GM18909 (cell line): ENCODE measurements at regions not wholly inside any gene's neighbourhood (a gene's known extent, or its start where the extent isn't known, plus 50 kb on each side); places are given as distances from the start of the nearest gene placed in this dataset.
"Not testable (repeated sequence)": the region's sequence is repeated elsewhere in the genome, so short reads cannot be mapped to it uniquely, and the experiment has no call there.

Experiments
- ATAC-seq: cut with Tn5 transposase; IDR thresholded peaks from one replicate; pipeline ENCODE4 v1.9.1; 2021; ENCODE audit warnings: mild to moderate bottlenecking; ENCODE audit not compliant: unreplicated experiment, poor library complexity

DNA sequence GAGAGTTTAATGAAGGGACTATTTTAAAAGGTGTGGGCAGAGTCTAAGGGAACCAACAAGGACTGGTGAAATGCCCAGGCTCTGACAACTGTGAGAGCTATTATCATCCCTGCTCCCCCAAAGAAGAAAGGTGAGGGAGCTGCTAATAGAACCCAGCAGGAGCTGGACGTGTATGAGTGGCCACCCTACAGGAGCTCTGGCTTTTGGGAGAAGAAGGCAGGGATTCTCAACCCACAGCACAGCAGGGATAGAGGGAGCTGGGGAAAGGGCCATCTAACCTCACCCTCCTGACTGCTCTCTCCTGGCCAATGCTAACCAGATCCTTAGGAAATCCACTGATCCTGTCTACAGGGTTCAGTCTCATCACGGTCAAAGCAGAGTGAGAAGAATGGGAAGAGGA is 57.1 kb downstream of the GRIN2B start:
- no peak for ATAC-seq

DNA sequence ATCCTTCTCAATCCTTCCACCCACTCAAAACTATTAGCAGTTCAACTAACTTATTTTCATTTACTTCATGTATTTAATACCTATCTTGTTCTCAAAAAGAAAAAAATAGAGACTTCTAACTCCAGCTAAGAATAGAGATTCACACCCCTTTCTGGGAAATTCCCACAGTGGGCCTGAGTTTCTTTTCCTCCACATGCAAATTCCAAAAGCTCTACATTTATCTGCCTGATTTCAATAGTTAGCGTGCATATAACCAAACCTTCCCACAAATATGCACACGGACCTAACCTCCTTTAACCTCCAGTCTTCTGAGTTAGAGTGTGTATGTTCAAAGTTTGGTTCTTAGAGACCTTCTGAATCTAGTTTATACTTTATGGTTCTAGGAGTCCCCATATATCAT is 62.5 kb downstream of the GRIN2B start:
- no peak for ATAC-seq

DNA sequence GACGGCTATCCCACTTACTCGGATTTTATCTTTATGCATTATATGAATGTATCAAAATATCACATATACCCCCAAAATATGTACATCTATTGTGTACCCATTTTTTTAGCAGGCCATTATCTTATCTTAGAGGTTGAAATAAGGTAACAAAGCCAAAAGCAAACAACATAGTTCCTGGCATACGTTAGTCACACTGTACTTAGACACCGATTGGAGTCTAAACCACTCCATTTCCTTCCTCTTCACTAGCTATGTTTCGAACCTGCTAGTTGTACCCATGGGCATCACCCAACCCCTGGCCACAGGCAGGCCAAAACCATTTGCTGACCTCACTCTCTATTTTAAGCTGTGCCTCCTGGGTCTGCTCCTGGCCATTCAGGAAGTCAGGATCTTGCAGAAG is 66.3 kb downstream of the GRIN2B start:
- ATAC-seq, result no peak

DNA sequence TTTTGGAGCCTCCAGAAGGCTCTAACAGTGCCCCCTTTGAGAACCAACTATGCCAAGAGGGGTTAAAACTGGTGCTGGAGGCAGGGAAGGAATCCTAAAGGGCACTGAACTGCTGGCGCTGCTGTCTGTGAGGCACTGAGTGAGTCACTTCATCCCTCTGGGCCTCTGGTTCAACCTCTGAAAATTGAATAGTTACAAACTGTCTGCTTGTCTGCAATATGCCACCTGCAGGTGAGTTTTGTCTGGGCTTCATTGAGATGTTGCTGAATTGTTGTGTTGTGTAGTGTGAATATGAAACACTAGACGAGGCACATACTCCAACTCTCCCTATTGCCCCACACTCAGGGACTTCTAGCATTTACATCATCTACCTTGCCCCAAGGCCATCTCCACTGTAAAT is 68.0 kb downstream of the GRIN2B start:
- ATAC-seq, result no peak

DNA sequence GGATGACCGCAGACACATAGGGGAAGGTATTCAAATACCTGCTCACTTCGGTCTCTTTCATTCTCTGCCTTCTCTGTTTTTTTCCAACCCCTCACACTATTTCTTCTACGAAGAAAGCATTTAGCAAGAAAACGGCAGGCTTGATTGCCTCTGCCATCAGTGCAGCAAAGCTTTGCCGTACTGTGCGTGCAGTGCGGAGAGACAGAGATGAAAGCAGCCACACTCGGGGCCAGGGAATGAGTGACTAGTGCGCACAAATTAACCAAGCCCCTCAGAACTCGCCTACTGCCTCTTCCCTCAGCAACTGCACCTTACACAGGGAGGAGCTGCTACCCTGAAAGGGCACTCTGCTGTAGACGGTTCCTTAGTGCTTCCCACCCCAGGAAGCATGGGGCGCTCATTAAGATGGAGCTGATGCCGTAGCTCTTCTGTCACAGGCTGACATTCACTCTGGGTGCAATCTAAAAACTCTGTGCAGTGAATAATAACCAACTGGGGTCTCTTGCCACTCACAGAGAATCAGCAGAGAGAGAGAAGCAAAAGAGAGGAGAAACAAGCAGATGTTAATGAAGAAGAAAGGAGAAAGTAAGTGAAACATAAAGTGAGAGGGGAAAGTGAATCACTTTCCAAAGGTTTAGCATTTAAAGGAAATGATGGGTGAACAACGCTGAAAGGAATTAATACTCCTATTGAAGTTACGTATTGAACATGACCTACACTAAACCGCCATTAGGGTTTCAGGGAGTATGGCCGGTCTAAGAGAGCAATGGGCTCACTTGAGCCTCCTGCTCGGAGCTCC is 69.4 kb downstream of the GRIN2B start:
- ATAC-seq, result no peak

DNA sequence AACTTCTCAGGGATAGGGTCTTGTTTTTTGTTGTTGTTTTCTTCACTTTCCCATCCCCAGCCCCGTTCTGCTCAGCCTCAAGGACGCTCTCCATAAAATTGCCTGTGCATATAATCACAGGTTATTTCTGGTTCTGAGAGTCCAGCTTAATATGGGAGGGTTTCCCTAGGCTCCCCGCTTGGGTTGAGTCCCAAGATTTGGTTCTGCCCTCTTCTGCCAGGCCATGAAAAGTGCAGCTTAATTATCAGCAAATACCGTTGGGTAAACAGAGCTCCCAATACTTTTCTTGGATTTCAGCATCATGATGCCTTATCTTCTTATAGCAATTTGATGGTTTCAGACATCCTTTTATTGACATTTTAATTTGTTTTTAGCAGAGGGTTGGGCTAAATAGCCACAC is 75.6 kb downstream of the GRIN2B start:
- no peak for ATAC-seq

DNA sequence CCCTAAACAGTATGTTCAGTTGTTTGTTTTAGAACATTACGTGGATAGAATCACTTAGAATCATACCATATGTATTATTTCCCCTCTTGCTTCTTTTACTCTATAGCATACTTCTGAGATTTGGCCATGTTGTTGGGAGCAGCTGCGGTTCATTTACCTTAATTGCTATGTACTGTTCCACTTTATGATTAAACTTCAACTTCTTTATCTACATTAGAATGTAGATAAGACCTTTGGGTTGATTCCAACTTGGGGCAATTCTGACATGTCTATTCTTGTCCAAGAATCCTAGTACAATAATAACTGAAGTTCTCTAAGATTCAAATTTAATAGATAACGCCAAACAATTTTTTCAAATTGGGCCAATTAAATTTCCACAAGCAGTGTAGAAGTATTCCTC is 80.7 kb downstream of the GRIN2B start:
- ATAC-seq, result no peak

DNA sequence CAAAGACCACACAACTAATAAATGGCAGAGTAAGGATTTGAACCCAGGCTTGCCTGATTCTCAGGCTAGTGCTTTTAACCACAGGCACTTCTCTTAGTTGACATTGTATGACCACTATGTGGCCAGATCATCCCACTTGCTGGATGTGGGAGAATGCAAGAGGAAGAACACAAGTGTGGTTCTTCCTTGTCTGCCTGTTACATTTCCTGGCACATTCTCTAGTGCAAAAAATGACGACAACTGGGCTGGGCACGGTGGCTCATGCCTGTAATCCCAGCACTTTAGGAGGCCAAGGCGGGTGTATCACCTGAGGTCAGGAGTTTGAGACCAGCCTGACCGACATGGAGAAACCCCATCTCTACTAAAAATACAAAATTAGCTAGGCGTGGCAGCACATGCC is 83.0 kb downstream of the GRIN2B start:
- not testable (repeated sequence) for ATAC-seq

DNA sequence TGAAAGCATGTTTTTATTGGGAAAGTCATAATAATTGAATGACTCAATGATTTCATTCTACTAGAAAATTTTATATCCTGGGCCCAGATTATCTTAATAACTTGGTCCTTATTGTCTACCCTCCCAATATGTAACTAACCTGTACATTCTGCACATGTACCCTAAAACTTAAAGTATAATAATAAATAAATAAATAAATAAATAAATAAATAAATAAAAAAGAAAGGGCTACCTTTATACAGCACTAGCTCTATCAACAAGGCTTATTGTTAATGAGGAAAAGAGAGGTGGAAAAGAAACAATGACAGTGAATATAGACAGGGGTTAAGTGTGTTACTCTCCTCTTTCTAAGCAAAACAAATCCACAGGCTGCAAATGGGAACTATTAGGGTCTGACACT is 83.6 kb downstream of the GRIN2B start:
- no peak for ATAC-seq

DNA sequence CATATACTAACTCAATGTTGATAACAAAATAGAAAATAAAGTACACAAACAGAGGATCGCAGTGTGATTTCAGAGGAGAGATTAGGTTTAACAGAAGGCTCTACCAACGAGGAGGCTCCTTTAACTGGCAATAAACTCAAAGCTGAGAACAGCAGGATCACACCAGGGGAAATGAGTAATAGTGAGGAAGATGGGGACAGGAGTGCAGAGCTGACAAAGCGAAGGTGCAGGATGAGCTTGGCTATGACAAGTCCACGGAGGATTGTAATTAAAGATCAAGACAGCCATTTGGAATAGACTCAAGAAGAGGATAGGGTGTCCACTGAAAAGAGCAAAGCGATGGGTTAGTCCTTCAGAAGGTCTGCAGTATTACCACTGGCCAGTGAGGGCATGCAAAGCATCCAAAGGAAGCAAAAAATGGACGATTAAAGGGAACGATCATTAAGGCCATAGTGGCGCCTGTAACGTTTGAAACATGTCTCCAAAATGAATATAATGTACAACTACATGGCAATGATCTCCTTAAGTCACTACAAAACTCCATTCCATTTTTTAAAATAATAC is 85.3 kb downstream of the GRIN2B start:
- ATAC-seq, result no peak

DNA sequence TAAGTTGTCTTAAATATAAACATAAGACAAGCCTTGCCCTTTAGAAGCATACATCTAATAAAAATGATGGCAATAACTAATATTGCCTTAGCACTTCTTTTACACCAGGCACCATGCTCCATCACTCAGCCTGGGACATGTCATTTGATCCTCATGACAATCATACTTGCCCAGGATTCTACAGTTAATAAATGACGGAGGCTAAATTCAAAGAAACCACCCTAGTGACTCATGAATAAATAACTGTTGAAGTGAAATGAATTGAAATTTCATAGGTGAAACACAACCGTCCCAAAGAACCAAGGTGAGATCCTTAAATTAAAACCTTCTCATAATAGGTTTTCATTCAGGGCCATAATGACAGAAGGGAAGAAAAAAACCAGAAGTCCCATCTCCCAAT is 89.5 kb downstream of the GRIN2B start:
- no peak for ATAC-seq

DNA sequence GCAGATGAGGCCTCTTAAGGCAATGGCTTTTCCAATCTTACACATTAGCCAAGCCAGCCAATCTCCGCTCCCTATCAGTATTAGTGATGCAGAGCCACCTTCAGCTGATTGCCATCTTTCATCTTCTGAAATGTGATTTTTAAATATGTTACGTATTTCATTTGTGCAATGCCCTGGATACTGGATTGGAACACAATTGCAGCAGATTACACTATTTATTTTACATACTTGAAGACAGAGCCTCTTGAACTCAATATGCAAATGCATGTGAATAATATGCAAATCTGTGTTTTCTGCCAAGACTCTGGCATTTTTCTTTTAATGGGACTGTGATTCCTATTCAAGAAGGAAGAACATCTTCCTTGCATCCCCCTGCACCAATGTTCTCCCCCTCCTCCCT is 90.5 kb downstream of the GRIN2B start:
- no peak for ATAC-seq

DNA sequence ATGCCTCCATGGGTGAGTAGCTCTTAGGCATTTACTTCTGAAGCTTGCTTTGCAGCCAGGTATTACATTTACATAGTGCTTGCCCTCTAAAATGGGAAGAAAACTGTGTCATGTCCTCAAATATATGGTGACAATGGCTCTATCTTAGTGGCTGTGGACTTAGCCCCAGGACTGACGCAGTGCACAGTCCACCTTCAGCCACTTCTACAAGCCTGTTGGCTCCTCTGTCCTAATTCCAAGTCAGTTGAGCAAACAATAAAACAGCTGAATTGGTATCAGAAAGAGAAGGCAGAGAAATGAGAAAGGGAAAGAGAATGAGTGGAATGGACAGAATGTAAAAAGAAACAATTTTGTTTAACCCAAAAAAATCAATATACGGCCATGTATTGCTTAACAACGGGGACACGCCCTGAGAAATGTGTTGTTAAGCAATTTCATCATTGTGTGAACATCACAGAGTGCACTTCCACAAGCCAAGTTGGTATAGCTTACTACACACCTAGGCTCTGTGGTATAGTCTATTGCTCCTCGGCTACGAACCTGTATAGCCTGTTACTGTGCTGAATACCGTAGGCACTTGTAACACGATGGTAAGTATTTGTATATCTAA is 93.5 kb downstream of the GRIN2B start:
- ATAC-seq, result no peak

DNA sequence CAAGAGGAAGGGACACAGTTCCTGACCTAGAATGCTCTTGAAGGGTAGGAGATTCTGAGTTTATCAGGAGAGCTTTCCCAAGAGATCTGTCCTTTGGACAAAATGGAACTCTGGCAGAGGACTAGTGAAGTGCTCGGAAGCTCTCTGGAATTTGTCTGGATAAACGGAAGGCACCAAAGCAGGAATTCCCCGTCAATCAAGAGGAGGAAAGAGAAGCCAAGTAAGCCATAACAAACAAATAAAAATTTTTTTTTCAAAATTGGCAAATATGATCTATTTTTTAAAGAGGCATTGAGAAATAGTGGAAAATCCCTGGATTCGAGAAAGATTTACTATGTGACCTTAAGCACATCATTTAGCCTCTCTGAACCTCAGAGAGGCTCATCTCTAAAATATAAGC is 99.2 kb downstream of the GRIN2B start:
- no peak for ATAC-seq

DNA sequence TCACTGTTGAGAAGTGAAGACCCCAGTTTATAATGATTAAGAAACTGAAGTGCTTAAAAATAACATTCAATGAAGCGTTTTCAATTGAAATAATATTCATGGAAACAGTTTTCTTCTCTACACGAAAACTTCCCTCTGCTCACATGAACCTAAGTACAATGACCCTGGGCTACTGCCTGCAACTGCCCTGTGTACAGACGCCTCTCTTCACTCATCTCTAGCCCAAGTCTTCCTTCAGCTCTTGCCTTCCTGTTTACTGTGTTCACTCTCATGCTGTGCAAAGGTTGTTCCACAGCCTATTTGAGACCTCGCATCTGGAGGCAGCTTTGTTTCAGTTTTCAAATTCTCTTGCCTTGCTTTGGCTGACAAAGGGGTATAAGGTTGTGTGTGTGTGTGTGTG is 100.8 kb downstream of the GRIN2B start:
- no peak for ATAC-seq

DNA sequence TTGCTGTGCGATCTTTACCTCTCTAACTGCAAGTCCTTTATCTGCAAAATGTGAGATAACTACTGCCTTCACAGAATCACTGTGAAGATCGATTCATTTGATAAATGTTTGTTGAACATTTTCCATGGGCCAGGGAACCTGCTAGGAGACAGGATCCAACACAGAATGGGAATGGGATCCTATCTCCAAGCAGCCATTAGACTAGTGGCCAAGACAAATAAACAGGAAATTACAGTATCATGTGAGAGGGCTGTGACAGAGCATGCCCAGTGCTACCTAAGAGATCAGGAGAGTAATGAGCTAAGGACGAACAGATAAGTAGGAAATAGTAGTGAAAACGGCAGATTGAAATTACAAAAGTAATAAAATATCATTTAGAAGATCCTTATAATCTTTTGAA is 105.7 kb downstream of the GRIN2B start:
- ATAC-seq, result no peak

DNA sequence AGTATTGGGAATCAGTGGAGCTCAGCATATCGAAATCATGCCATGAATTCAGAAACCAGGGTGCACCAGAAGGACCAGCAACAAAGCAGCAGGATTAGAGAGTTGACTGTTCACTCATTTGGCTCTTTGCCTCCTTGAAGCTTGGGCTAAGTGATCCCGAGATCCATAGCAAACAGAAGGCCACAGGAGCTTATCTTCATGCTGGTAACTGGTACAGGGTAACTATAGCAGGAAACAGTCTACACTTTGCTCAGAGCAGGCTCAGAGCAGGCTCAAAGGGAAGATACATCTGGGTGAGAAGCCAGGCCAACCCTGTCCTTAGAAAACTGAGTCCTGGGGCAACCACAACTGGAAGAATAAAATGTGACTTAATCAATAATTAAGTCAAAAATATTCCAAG is 111.1 kb downstream of the GRIN2B start:
- ATAC-seq, result no peak

DNA sequence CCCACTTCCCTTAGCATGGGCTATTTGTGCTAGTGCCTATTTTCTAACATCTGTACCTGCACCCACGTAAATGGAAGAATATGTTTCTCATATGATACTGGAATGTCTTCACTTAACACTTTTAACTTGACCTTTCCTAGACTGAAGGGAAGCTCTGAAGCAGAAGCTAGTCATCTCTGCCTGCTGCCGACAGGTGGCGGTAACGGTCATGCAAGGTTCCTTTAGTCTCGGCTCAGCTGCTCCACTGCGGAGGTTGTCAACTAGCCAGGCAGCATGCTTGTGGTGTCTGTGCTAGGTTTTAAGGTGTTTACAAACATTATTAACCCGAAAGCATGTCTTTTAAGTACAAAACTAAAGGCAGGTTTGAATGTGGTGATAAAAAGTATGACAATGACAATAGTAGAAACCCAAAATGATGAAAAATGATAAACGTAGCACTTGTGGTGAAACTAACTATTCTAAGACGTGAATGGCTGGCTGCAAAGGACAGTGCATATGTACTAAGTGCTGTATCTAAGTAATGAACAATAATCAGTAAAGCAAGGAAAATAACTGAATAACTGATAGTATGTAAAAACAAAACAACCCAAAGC is 117.2 kb downstream of the GRIN2B start:
- peak; percentile 89 for ATAC-seq

DNA sequence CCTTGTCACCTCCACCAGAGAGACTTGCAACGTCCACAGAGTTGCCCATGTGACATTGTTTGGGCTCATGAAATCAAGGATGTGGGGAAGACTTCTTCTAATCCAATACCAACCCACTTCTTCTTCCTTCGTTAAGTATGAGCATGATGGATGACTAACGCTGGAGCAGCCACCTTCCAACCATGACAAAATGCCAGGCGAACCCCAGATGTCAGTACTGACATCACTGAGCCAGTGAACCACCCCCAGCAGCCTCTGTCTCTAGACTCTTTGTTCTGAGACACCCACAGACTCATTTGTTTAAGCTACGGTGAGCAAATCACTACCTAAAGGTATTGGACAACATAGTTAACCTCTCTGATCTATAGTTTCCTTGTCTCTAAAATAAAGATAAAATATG is 123.7 kb downstream of the GRIN2B start:
- ATAC-seq, result no peak

DNA sequence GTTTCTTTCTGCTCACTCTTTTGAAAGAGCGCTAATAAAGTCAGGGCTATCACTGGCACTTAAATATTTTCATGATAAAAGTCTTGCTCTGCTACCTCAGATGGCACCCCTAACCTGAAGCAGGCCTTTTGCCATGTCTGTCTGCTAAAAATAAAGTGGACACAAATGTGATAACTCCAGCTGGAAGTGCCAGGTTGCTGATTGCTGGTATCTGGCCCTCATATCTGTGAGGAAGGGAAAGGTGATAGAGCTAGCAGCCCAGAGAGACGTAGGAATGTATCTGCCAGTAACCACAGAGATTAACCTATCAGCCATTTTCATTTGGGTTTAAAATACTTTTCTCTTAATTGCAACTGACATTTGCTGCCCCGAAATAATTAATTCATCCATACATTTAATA is 127.9 kb downstream of the GRIN2B start:
- no peak for ATAC-seq

DNA sequence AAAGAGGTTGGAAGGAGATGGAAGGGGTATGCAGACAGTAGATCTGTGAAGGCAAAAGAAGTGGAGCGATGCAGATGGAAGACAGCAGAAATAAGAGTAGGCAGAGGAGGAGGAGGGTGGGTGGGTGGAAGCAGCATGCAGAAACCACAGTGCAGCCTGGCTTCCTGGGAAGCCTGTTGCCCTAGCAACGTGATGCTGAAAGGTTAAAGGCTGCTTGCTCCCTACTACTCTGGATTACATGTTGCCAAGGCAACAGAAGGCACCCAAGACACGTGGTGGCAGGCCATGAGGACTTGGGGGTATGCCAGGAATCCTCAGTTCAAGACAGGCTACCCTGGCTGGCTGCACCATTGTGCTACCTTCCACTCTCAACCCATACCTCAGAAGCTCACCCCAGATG is 129.6 kb downstream of the GRIN2B start:
- no peak for ATAC-seq

DNA sequence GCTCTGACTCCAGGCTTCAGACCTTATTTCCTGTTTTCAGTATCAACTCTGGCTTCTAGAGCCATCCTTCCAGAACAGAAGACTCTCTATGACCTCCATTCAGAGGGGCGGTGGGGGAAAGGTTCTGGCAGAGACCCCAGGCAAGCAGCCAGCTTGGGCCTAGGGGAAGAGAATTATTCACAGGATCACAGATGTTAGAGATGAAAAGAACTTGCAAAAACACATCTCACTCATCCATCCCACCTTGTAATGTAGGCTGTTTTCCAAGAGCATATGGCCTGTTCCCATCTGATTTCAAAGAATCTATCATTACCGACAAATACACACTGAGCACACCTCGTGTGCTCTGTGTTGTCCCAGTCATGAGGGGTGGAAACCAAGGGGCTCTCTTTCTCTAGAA is 131.9 kb downstream of the GRIN2B start:
- ATAC-seq, result no peak
